ENCODE measurements at regions not wholly inside any gene's neighbourhood (a gene's known extent, or its start where the extent isn't known, plus 50 kb on each side); places are given as distances from the start of the nearest gene placed in this dataset.

GRCh38 chr13:48888613-48889012 lies 87.1 kb upstream of the FNDC3A start:
- H3K36me3 ChIP-seq (ENCODE audit: insufficient read depth) = no peaks in the 10 kb centered on the region
- H3K27me3 ChIP-seq (ENCODE audit: insufficient read depth) = no peaks in the 10 kb centered on the region
- Mint-ChIP-seq H3K4me3 (no peak overlapping the region), H3K27me3 (ENCODE audit: insufficient read depth, low read depth, poor library complexity) (peaks cover 3% of the 10 kb centered on the region), H3K36me3 (ENCODE audit: low read depth) (no peaks in the 10 kb centered on the region), H3K27ac (no peak overlapping the region), H3K4me1 (peaks cover 10% of the 10 kb centered on the region; the same call in 2 of the 3 replicates), H3K9me3 (no peaks in the 10 kb centered on the region)
- no peak overlapping the region for H3K4me3 ChIP-seq
- H4K20me1 ChIP-seq (replicated peaks; ENCODE audit: insufficient read depth) = no peaks in the 10 kb centered on the region
- H3K79me2 ChIP-seq (replicated peaks; ENCODE audit: insufficient read depth) = no peaks in the 10 kb centered on the region
- DNase-seq (ENCODE audit: low spot score) (no peak), ATAC-seq (no peak)
- no peaks in the 10 kb centered on the region for H3K4me1 ChIP-seq (ENCODE audit: insufficient read depth)
- no peak overlapping the region for H2AFZ ChIP-seq
- 0 out of 2 replicates have a peak, but pooled peaks cover 4% of the 10 kb centered on the region for H3K9me2 ChIP-seq (ENCODE audit: insufficient read depth)
- TF ChIP-seq JUNB (IDR thresholded peaks at IDR 0.05; ENCODE audit: unreplicated experiment) = no peak
- TF ChIP-seq, protein P1, sequence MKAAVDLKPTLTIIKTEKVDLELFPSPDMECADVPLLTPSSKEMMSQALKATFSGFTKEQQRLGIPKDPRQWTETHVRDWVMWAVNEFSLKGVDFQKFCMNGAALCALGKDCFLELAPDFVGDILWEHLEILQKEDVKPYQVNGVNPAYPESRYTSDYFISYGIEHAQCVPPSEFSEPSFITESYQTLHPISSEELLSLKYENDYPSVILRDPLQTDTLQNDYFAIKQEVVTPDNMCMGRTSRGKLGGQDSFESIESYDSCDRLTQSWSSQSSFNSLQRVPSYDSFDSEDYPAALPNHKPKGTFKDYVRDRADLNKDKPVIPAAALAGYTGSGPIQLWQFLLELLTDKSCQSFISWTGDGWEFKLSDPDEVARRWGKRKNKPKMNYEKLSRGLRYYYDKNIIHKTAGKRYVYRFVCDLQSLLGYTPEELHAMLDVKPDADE (IDR thresholded peaks at IDR 0.05) = no peak
- TF ChIP-seq POLR2AphosphoS5 (IDR thresholded peaks at IDR 0.05; ENCODE audit: low read depth) = no peak
- TF ChIP-seq ZNF462 (CRISPR knock-in tag; IDR thresholded peaks at IDR 0.05) = no peak
- TF ChIP-seq, protein P2, sequence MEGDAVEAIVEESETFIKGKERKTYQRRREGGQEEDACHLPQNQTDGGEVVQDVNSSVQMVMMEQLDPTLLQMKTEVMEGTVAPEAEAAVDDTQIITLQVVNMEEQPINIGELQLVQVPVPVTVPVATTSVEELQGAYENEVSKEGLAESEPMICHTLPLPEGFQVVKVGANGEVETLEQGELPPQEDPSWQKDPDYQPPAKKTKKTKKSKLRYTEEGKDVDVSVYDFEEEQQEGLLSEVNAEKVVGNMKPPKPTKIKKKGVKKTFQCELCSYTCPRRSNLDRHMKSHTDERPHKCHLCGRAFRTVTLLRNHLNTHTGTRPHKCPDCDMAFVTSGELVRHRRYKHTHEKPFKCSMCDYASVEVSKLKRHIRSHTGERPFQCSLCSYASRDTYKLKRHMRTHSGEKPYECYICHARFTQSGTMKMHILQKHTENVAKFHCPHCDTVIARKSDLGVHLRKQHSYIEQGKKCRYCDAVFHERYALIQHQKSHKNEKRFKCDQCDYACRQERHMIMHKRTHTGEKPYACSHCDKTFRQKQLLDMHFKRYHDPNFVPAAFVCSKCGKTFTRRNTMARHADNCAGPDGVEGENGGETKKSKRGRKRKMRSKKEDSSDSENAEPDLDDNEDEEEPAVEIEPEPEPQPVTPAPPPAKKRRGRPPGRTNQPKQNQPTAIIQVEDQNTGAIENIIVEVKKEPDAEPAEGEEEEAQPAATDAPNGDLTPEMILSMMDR (conservative IDR thresholded peaks at IDR 0.05; ENCODE audit: low read depth in 2 of 2) = no peak
- no peak for TF ChIP-seq ZNF114 (CRISPR knock-in tag; IDR thresholded peaks at IDR 0.05)
- TF ChIP-seq EZH2 (IDR thresholded peaks at IDR 0.05; ENCODE audit: low read depth, unreplicated experiment) = no peak
- TF ChIP-seq CREB1 (CRISPR knock-in tag; IDR thresholded peaks at IDR 0.05; ENCODE audit: low read depth) = no peak
- TF ChIP-seq REST (IDR thresholded peaks at IDR 0.05; ENCODE audit: unreplicated experiment) = no peak
- TF ChIP-seq NANOG (IDR thresholded peaks at IDR 0.05; ENCODE audit: borderline replicate concordance) = no peak
- TF ChIP-seq STAT1 (IDR thresholded peaks at IDR 0.05; ENCODE audit: unreplicated experiment) = no peak
- TF ChIP-seq ZNF331 (CRISPR knock-in tag; IDR thresholded peaks at IDR 0.05; ENCODE audit: low read depth) = no peak
- TF ChIP-seq EZH2phosphoT487 (IDR thresholded peaks at IDR 0.05; ENCODE audit: unreplicated experiment) = no peak
- no peaks in the 10 kb centered on the region for H3F3A ChIP-seq (replicated peaks; ENCODE audit: low read depth)
- H3K4me2 ChIP-seq = no peak overlapping the region
- no peak overlapping the region for H3K27ac ChIP-seq (ENCODE audit: low read depth)
